ENCODE measurements at regions not wholly inside any gene's neighbourhood (a gene's known extent, or its start where the extent isn't known, plus 50 kb on each side); places are given as distances from the start of the nearest gene placed in this dataset.
A peak's percentile ranks its signal among the peaks of the same experiment; 100 is the strongest.

DNA sequence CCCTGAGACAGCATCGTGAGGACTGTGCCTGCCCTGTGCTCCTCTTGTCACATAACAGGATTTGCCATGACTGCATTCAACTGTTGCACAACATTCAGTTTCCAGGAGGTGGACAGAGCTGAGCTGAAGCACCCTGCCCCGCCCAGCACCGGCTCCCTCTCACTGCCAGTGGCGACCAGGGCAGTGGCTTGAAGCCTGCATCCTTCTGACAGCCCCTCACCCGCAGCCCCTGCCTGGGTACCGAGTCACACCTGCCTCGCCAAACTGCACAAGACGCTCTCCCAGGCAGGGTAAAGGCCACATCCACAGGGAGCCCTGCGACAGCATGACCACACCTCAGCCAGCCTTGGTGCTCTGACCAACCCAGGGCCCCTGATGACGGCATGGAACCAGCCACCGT, 59.9 kb upstream of the ZNF354A start:
- H3K4me1 ChIP-seq (ENCODE audit: control insufficient read depth in 2 of 2, insufficient read depth in 2 of 2, low read length in 1 of 2), result peaks cover 0 to 18% of the 10 kb centered on the region in 2 donors
- H3K27me3 ChIP-seq (ENCODE audit: control insufficient read depth in 1 of 2, insufficient read depth in 2 of 2, low read length in 2 of 2), result no peaks in the 10 kb centered on the region
- WGBS, 2 donors, result 69 to 77% methylated on average over 11 of the region's 11 CpGs
- no peak overlapping the region for H3K27ac ChIP-seq (ENCODE audit: low read depth in 2 of 2, low read length in 1 of 2)
- no peaks in the 10 kb centered on the region for H3K36me3 ChIP-seq (ENCODE audit: control insufficient read depth in 2 of 2, insufficient read depth in 2 of 2, low read length in 1 of 2)
- H3K4me3 ChIP-seq (ENCODE audit: low read depth in 1 of 2, low read length in 2 of 2), result no peak overlapping the region
- peaks cover 0 to 3% of the 10 kb centered on the region in 2 donors for H3K9me3 ChIP-seq (ENCODE audit: control insufficient read depth in 2 of 2, insufficient read depth in 1 of 2, low read depth in 1 of 2, low read length in 1 of 2)

DNA sequence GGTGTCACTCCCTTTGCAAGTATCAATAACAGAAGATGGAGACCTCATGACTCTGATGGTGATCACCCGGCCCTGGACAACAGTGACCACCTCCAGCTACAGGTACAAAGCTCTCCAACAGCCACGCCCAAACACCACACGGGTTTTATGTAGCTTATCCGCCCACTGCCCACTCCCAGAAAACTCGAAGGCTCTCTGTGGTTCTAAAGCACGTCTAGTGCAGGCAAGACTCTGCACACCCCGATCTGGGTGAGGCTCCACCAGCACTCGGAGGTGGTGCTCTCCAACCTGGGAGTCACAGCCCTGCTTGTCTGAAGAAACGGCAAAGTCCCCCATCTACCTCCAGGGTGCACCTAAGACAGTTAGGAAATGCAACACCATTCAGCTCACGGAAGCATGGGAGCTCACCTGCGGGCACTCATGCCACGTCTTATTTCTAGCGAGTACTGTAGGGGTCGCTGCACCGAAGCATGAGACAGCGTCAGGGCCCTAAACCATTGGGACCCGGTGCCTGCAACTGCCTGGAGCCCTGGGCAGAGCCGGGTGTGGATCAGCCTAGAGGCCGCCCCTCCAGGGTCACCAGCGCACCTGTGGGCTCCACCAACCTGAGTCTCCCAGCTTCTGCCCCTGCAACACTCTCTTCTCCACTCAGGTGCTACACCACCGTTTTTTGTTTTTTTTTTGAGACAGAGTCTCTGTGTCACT, 58.1 kb upstream of the ZNF354A start:
- Histone ChIP-seq H3K9me3 (ENCODE audit: control insufficient read depth in 2 of 2, insufficient read depth in 1 of 2, low read depth in 1 of 2, low read length in 1 of 2) (peaks cover 0 to 3% of the 10 kb centered on the region in 2 donors), H3K27me3 (ENCODE audit: control insufficient read depth in 1 of 2, insufficient read depth in 2 of 2, low read length in 2 of 2) (no peaks in the 10 kb centered on the region), H3K36me3 (ENCODE audit: control insufficient read depth in 2 of 2, insufficient read depth in 2 of 2, low read length in 1 of 2) (no peaks in the 10 kb centered on the region), H3K4me1 (ENCODE audit: control insufficient read depth in 2 of 2, insufficient read depth in 2 of 2, low read length in 1 of 2) (peaks cover 0 to 18% of the 10 kb centered on the region in 2 donors), H3K4me3 (ENCODE audit: low read depth in 1 of 2, low read length in 2 of 2) (no peak overlapping the region), H3K27ac (ENCODE audit: low read depth in 2 of 2, low read length in 1 of 2) (peak overlapping the region in 1 of 2 donors; percentile 96)
- WGBS, 2 donors, result 75 to 79% methylated on average over 21 of the region's 21 CpGs

- peaks cover 0 to 18% of the 10 kb centered on the region in 2 donors for H3K4me1 ChIP-seq (ENCODE audit: control insufficient read depth in 2 of 2, insufficient read depth in 2 of 2, low read length in 1 of 2)
- peak overlapping the region in 1 of 2 donors; percentile 96 for H3K27ac ChIP-seq (ENCODE audit: low read depth in 2 of 2, low read length in 1 of 2)
- 79 to 80% methylated on average over 9 of the region's 9 CpGs for WGBS, 2 donors
- H3K27me3 ChIP-seq (ENCODE audit: control insufficient read depth in 1 of 2, insufficient read depth in 2 of 2, low read length in 2 of 2), result no peaks in the 10 kb centered on the region
- no peaks in the 10 kb centered on the region for H3K36me3 ChIP-seq (ENCODE audit: control insufficient read depth in 2 of 2, insufficient read depth in 2 of 2, low read length in 1 of 2)
- peaks cover 0 to 5% of the 10 kb centered on the region in 2 donors for H3K9me3 ChIP-seq (ENCODE audit: control insufficient read depth in 2 of 2, insufficient read depth in 1 of 2, low read depth in 1 of 2, low read length in 1 of 2)
- no peak overlapping the region for H3K4me3 ChIP-seq (ENCODE audit: low read depth in 1 of 2, low read length in 2 of 2)
Measured at GRCh38 chr5:178787889-178788288, 57.4 kb upstream of the ZNF354A start.

- Histone ChIP-seq H3K4me3 (ENCODE audit: low read depth in 1 of 2, low read length in 2 of 2) (no peak overlapping the region), H3K27me3 (ENCODE audit: control insufficient read depth in 1 of 2, insufficient read depth in 2 of 2, low read length in 2 of 2) (no peaks in the 10 kb centered on the region), H3K36me3 (ENCODE audit: control insufficient read depth in 2 of 2, insufficient read depth in 2 of 2, low read length in 1 of 2) (no peaks in the 10 kb centered on the region), H3K27ac (ENCODE audit: low read depth in 2 of 2, low read length in 1 of 2) (peak overlapping the region; percentile 81 to 96), H3K4me1 (ENCODE audit: control insufficient read depth in 2 of 2, insufficient read depth in 2 of 2, low read length in 1 of 2) (peaks cover 0 to 18% of the 10 kb centered on the region in 2 donors), H3K9me3 (ENCODE audit: control insufficient read depth in 2 of 2, insufficient read depth in 1 of 2, low read depth in 1 of 2, low read length in 1 of 2) (peaks cover 0 to 5% of the 10 kb centered on the region in 2 donors)
- WGBS, 2 donors, result 37 to 47% methylated on average over 9 of the region's 9 CpGs
Measured at GRCh38 chr5:178786859-178787499, 56.5 kb upstream of the ZNF354A start.

GRCh38 chr5:178786417-178786816, 56.0 kb upstream of the ZNF354A start:
- WGBS, 2 donors, result 66 to 67% methylated on average over 13 of the region's 13 CpGs
- Histone ChIP-seq H3K9me3 (ENCODE audit: control insufficient read depth in 2 of 2, insufficient read depth in 1 of 2, low read depth in 1 of 2, low read length in 1 of 2) (peaks cover 0 to 5% of the 10 kb centered on the region in 2 donors), H3K27ac (ENCODE audit: low read depth in 2 of 2, low read length in 1 of 2) (peak overlapping the region; percentile 81 to 96), H3K27me3 (ENCODE audit: control insufficient read depth in 1 of 2, insufficient read depth in 2 of 2, low read length in 2 of 2) (no peaks in the 10 kb centered on the region), H3K4me1 (ENCODE audit: control insufficient read depth in 2 of 2, insufficient read depth in 2 of 2, low read length in 1 of 2) (peaks cover 0 to 18% of the 10 kb centered on the region in 2 donors), H3K4me3 (ENCODE audit: low read depth in 1 of 2, low read length in 2 of 2) (no peak overlapping the region), H3K36me3 (ENCODE audit: control insufficient read depth in 2 of 2, insufficient read depth in 2 of 2, low read length in 1 of 2) (no peaks in the 10 kb centered on the region)

DNA sequence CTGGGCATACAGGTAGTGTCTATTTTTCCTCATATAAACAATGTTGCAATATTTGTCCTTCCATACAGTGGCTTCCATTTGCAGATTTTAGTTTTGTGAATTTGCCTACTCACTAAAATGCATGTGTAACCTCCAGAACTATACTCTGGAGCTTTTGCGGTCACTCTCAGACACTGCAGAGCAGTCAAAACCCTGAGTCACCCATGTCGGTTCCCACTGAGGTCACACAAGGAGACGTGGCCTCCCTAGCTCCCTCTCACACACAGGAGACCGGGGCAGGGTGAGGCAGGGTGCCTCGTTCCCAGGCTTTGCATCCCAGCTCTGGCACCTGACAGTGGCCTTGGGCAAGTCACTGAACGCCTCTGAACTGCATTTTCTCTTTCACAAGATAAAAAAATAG, 55.5 kb upstream of the ZNF354A start:
- peak overlapping the region; percentile 81 to 82 for H3K27ac ChIP-seq (ENCODE audit: low read depth in 2 of 2, low read length in 1 of 2)
- WGBS, 2 donors, result 46 to 58% methylated on average over 6 of the region's 6 CpGs
- H3K27me3 ChIP-seq (ENCODE audit: control insufficient read depth in 1 of 2, insufficient read depth in 2 of 2, low read length in 2 of 2), result no peaks in the 10 kb centered on the region

DNA sequence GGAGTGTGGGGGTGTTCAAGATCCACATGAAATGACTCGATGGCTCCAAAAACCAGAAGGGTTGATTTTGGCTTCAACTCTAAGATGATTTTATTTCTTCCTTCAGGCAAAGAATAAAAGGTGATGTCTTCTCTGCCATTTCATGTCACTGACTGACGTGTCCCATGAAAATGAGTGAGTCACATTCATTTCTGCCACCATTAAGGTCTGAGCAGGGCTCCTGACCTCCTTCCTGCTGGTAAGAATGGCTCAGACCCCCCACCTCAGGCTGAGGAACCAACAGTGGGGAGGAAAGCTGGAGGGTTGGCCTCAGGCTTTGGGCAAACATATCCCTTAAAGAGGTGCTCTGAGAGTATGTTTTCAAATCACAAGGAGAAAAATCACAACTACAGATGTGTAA, 53.9 kb upstream of the ZNF354A start:
- no peak overlapping the region for H3K4me3 ChIP-seq (ENCODE audit: low read depth in 1 of 2, low read length in 2 of 2)
- WGBS, 2 donors, result 69 to 72% methylated on average over 2 of the region's 2 CpGs
- H3K27ac ChIP-seq (ENCODE audit: low read depth in 2 of 2, low read length in 1 of 2), result no peak overlapping the region
- peaks cover 0 to 5% of the 10 kb centered on the region in 2 donors for H3K9me3 ChIP-seq (ENCODE audit: control insufficient read depth in 2 of 2, insufficient read depth in 1 of 2, low read depth in 1 of 2, low read length in 1 of 2)
- H3K36me3 ChIP-seq (ENCODE audit: control insufficient read depth in 2 of 2, insufficient read depth in 2 of 2, low read length in 1 of 2), result no peaks in the 10 kb centered on the region
- H3K27me3 ChIP-seq (ENCODE audit: control insufficient read depth in 1 of 2, insufficient read depth in 2 of 2, low read length in 2 of 2), result no peaks in the 10 kb centered on the region
- peaks cover 0 to 18% of the 10 kb centered on the region in 2 donors for H3K4me1 ChIP-seq (ENCODE audit: control insufficient read depth in 2 of 2, insufficient read depth in 2 of 2, low read length in 1 of 2)

More for the DNA sequence above, 55.5 kb upstream of the ZNF354A start:
- Histone ChIP-seq H3K9me3 (ENCODE audit: control insufficient read depth in 2 of 2, insufficient read depth in 1 of 2, low read depth in 1 of 2, low read length in 1 of 2) (peaks cover 0 to 5% of the 10 kb centered on the region in 2 donors), H3K36me3 (ENCODE audit: control insufficient read depth in 2 of 2, insufficient read depth in 2 of 2, low read length in 1 of 2) (no peaks in the 10 kb centered on the region), H3K4me3 (ENCODE audit: low read depth in 1 of 2, low read length in 2 of 2) (no peak overlapping the region), H3K4me1 (ENCODE audit: control insufficient read depth in 2 of 2, insufficient read depth in 2 of 2, low read length in 1 of 2) (peaks cover 0 to 18% of the 10 kb centered on the region in 2 donors)

- Histone ChIP-seq H3K27ac (ENCODE audit: low read depth in 2 of 2, low read length in 1 of 2) (no peak overlapping the region), H3K9me3 (ENCODE audit: control insufficient read depth in 2 of 2, insufficient read depth in 1 of 2, low read depth in 1 of 2, low read length in 1 of 2) (peaks cover 0 to 2% of the 10 kb centered on the region in 2 donors), H3K4me3 (ENCODE audit: low read depth in 1 of 2, low read length in 2 of 2) (no peak overlapping the region), H3K27me3 (ENCODE audit: control insufficient read depth in 1 of 2, insufficient read depth in 2 of 2, low read length in 2 of 2) (no peaks in the 10 kb centered on the region), H3K36me3 (ENCODE audit: control insufficient read depth in 2 of 2, insufficient read depth in 2 of 2, low read length in 1 of 2) (no peaks in the 10 kb centered on the region), H3K4me1 (ENCODE audit: control insufficient read depth in 2 of 2, insufficient read depth in 2 of 2, low read length in 1 of 2) (peaks cover 0 to 8% of the 10 kb centered on the region in 2 donors)
- 84 to 88% methylated on average over 14 of the region's 14 CpGs for WGBS, 2 donors
Measured at GRCh38 chr5:178781936-178782335, 51.5 kb upstream of the ZNF354A start.

- WGBS, 2 donors, result 63 to 71% methylated on average over 27 of the region's 27 CpGs
- Histone ChIP-seq H3K9me3 (ENCODE audit: control insufficient read depth in 2 of 2, insufficient read depth in 1 of 2, low read depth in 1 of 2, low read length in 1 of 2) (peaks cover 0 to 2% of the 10 kb centered on the region in 2 donors), H3K27ac (ENCODE audit: low read depth in 2 of 2, low read length in 1 of 2) (peak overlapping the region in 1 of 2 donors; percentile 9), H3K27me3 (ENCODE audit: control insufficient read depth in 1 of 2, insufficient read depth in 2 of 2, low read length in 2 of 2) (no peaks in the 10 kb centered on the region), H3K4me1 (ENCODE audit: control insufficient read depth in 2 of 2, insufficient read depth in 2 of 2, low read length in 1 of 2) (peaks cover 0 to 5% of the 10 kb centered on the region in 2 donors), H3K36me3 (ENCODE audit: control insufficient read depth in 2 of 2, insufficient read depth in 2 of 2, low read length in 1 of 2) (no peaks in the 10 kb centered on the region), H3K4me3 (ENCODE audit: low read depth in 1 of 2, low read length in 2 of 2) (no peak overlapping the region)
Measured at GRCh38 chr5:178780581-178781498, 50.4 kb upstream of the ZNF354A start.
